K562 (cell line): ENCODE measurements at regions not wholly inside any gene's neighbourhood (a gene's known extent, or its start where the extent isn't known, plus 50 kb on each side); places are given as distances from the start of the nearest gene placed in this dataset.

Experiments used
- SRSF7 ChIP-seq: fragments of 200-400 bp; formaldehyde crosslinking; optimal IDR thresholded peaks from 2 replicates; pipeline ENCODE3; 2017; ENCODE audit warnings: mild to moderate bottlenecking, low read depth, low read length
- XRCC3 ChIP-seq: fragments of 450-650 bp; IDR thresholded peaks from 2 replicates; pipeline ENCODE4 v1.6.1; 2017; ENCODE audit warnings: mild to moderate bottlenecking, moderate library complexity
- TF ChIP-seq, protein P1 (sequence below): fragments of 450-650 bp; formaldehyde crosslinking; conservative IDR thresholded peaks from 2 replicates; pipeline ENCODE4 v1.4.0; 2022; ENCODE audit warnings: mild to moderate bottlenecking, missing genetic modification characterization
- TF ChIP-seq, protein P2 (sequence below): sonication (generic); formaldehyde crosslinking; IDR thresholded peaks from 2 replicates; pipeline ENCODE4 v1.8.0; 2022; ENCODE audit warnings: mild to moderate bottlenecking, missing genetic modification reagents

DNA sequence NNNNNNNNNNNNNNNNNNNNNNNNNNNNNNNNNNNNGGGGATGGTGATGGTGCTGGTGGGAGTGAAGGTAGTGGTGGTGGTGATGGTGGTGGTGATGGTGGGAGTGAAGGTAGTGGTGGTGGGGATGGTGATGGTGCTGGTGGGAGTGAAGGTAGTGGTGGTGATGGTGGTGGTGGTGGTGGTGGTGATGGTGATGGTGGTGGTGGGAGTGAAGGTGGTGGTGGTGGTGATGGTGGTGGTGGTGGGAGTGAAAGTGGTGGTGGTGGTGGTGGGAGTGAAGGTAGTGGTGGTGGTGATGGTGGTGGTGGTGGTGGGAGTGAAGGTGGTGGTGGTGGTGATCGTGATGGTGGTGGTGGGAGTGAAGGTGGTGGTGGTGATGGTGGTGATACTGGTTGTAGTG is 93.6 kb downstream of the CRYAA start (continued):
- TF ChIP-seq, protein P1, sequence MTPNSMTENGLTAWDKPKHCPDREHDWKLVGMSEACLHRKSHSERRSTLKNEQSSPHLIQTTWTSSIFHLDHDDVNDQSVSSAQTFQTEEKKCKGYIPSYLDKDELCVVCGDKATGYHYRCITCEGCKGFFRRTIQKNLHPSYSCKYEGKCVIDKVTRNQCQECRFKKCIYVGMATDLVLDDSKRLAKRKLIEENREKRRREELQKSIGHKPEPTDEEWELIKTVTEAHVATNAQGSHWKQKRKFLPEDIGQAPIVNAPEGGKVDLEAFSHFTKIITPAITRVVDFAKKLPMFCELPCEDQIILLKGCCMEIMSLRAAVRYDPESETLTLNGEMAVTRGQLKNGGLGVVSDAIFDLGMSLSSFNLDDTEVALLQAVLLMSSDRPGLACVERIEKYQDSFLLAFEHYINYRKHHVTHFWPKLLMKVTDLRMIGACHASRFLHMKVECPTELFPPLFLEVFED (CRISPR knock-in tag): no peak
- no peak for TF ChIP-seq SRSF7
- TF ChIP-seq XRCC3: no peak
- TF ChIP-seq, protein P2, sequence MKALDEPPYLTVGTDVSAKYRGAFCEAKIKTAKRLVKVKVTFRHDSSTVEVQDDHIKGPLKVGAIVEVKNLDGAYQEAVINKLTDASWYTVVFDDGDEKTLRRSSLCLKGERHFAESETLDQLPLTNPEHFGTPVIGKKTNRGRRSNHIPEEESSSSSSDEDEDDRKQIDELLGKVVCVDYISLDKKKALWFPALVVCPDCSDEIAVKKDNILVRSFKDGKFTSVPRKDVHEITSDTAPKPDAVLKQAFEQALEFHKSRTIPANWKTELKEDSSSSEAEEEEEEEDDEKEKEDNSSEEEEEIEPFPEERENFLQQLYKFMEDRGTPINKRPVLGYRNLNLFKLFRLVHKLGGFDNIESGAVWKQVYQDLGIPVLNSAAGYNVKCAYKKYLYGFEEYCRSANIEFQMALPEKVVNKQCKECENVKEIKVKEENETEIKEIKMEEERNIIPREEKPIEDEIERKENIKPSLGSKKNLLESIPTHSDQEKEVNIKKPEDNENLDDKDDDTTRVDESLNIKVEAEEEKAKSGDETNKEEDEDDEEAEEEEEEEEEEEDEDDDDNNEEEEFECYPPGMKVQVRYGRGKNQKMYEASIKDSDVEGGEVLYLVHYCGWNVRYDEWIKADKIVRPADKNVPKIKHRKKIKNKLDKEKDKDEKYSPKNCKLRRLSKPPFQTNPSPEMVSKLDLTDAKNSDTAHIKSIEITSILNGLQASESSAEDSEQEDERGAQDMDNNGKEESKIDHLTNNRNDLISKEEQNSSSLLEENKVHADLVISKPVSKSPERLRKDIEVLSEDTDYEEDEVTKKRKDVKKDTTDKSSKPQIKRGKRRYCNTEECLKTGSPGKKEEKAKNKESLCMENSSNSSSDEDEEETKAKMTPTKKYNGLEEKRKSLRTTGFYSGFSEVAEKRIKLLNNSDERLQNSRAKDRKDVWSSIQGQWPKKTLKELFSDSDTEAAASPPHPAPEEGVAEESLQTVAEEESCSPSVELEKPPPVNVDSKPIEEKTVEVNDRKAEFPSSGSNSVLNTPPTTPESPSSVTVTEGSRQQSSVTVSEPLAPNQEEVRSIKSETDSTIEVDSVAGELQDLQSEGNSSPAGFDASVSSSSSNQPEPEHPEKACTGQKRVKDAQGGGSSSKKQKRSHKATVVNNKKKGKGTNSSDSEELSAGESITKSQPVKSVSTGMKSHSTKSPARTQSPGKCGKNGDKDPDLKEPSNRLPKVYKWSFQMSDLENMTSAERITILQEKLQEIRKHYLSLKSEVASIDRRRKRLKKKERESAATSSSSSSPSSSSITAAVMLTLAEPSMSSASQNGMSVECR (CRISPR knock-in tag): no peak
